ENCODE measurements at regions not wholly inside any gene's neighbourhood (a gene's known extent, or its start where the extent isn't known, plus 50 kb on each side); places are given as distances from the start of the nearest gene placed in this dataset.

DNA sequence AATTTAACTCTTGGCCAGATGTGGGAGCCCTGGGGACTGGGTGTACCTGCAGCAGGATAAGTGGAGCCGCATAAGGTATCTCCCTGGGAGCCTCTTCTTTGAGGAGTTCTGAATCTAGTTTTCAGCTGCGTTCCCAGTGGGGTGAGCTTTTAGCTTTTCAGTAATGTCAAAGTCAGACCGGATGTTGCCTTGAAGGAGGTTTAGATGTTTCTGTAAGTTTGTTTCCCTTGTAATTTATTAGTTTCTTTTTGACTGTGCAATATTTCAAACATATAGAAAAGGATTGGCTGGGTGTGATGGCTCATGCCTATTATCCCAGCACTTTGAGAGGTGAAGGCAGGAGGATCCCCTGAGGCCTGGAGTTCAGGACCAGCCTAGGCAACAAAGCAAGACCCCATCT lies 98.6 kb upstream of the EEF2KMT start:
- TF ChIP-seq CTCF (IDR thresholded peaks at IDR 0.05 in 8 of 11, conservative IDR thresholded peaks at IDR 0.05 in 3 of 11) (no peak), POLR2AphosphoS5 (IDR thresholded peaks at IDR 0.05) (no peak), POLR2A (IDR thresholded peaks at IDR 0.05) (no peak)
